ENCODE measurements at regions not wholly inside any gene's neighbourhood (a gene's known extent, or its start where the extent isn't known, plus 50 kb on each side); places are given as distances from the start of the nearest gene placed in this dataset.

GRCh38 chr3:10761583-10761982 lies 54.4 kb upstream of the SLC6A11 start:
- no peak for TF ChIP-seq CREM (CRISPR knock-in tag; IDR thresholded peaks at IDR 0.05)
- no peak for TF ChIP-seq MXD4 (CRISPR knock-in tag; IDR thresholded peaks at IDR 0.05; ENCODE audit: borderline replicate concordance)
- no peak for TF ChIP-seq CBFB (CRISPR knock-in tag; IDR thresholded peaks at IDR 0.05; ENCODE audit: low read depth)
- TF ChIP-seq ESRRA (CRISPR knock-in tag; IDR thresholded peaks at IDR 0.05; ENCODE audit: borderline replicate concordance): no peak
- TF ChIP-seq NFE2L1 (CRISPR knock-in tag; IDR thresholded peaks at IDR 0.05): no peak
- no peak for TF ChIP-seq CTCF (IDR thresholded peaks at IDR 0.05)
- no peak for TF ChIP-seq TEAD4 (CRISPR knock-in tag; IDR thresholded peaks at IDR 0.05)
- no peak for TF ChIP-seq ATF3 (CRISPR knock-in tag; conservative IDR thresholded peaks at IDR 0.05)
- TF ChIP-seq ZNF263 (CRISPR knock-in tag; IDR thresholded peaks at IDR 0.05; ENCODE audit: low read depth): no peak
- no peak for TF ChIP-seq AFF4 (CRISPR knock-in tag; IDR thresholded peaks at IDR 0.05; ENCODE audit: borderline replicate concordance)
